Fibroblast of mammary gland (primary cell): ENCODE measurements at regions not wholly inside any gene's neighbourhood (a gene's known extent, or its start where the extent isn't known, plus 50 kb on each side); places are given as distances from the start of the nearest gene placed in this dataset.

Experiments used
- DNase-seq: peaks from one replicate; pipeline ENCODE4 v3.0.0-alpha.2; 2010; ENCODE audit warnings: low read depth
- H3K4me3 ChIP-seq: 2 replicates; pipeline ENCODE4 v1.5.1; 2011; ENCODE audit warnings: low read depth, mild to moderate bottlenecking, low read length, moderate library complexity; ENCODE audit not compliant: control insufficient read depth
- CTCF ChIP-seq: conservative IDR thresholded peaks from 2 replicates; pipeline ENCODE4 v1.5.1; 2011; ENCODE audit warnings: low read depth, low read length, inconsistent platforms; ENCODE audit not compliant: control insufficient read depth, insufficient read depth

- H3K4me3 ChIP-seq, result no peak overlapping the region
- no peak for TF ChIP-seq CTCF
These were observed 118.0 kb upstream of the MARCKS start for GRCh38 chr6:113739041-113739655.

GRCh38 chr6:113741651-113742050 lies 115.5 kb upstream of the MARCKS start:
- no peak for TF ChIP-seq CTCF
- no peak overlapping the region for H3K4me3 ChIP-seq
- no peak for DNase-seq

More at GRCh38 chr6:113739041-113739655, 118.0 kb upstream of the MARCKS start:
- no peak for DNase-seq

- no peak for TF ChIP-seq CTCF
- no peak overlapping the region for H3K4me3 ChIP-seq
- DNase-seq, result no peak
These were observed 114.8 kb upstream of the MARCKS start for GRCh38 chr6:113742342-113742741.

- no peak for TF ChIP-seq CTCF
- no peak for DNase-seq
- no peak overlapping the region for H3K4me3 ChIP-seq
These were observed 112.3 kb upstream of the MARCKS start for GRCh38 chr6:113744861-113745260.

GRCh38 chr6:113750151-113750855 lies 106.8 kb upstream of the MARCKS start:
- TF ChIP-seq CTCF, result no peak
- DNase-seq, result no peak
- H3K4me3 ChIP-seq, result no peak overlapping the region

- no peak for DNase-seq
- TF ChIP-seq CTCF, result no peak
- H3K4me3 ChIP-seq, result no peak overlapping the region
These were observed 102.9 kb upstream of the MARCKS start for GRCh38 chr6:113754291-113754690.
